ENCODE measurements at regions not wholly inside any gene's neighbourhood (a gene's known extent, or its start where the extent isn't known, plus 50 kb on each side); places are given as distances from the start of the nearest gene placed in this dataset.

GRCh38 chr17:69943058-69943457, 132.0 kb upstream of the KCNJ16 start:
- DNase-seq (ENCODE audit: extremely low read depth in 1 of 2, low read depth in 1 of 2), result no peak

- DNase-seq (ENCODE audit: extremely low read depth in 1 of 2, low read depth in 1 of 2), result no peak
These were observed 130.6 kb upstream of the KCNJ16 start for GRCh38 chr17:69944406-69944805.

GRCh38 chr17:69945698-69946185, 129.3 kb upstream of the KCNJ16 start:
- DNase-seq (ENCODE audit: extremely low read depth in 1 of 2, low read depth in 1 of 2), result no peak

- DNase-seq (ENCODE audit: extremely low read depth in 1 of 2, low read depth in 1 of 2), result no peak
These were observed 127.8 kb upstream of the KCNJ16 start for GRCh38 chr17:69947027-69947759.

- DNase-seq (ENCODE audit: extremely low read depth in 1 of 2, low read depth in 1 of 2), result no peak
These were observed 126.6 kb upstream of the KCNJ16 start for GRCh38 chr17:69948406-69948805.

- no peak for DNase-seq (ENCODE audit: extremely low read depth in 1 of 2, low read depth in 1 of 2)
These were observed 125.5 kb upstream of the KCNJ16 start for GRCh38 chr17:69949496-69949895.

- no peak for DNase-seq (ENCODE audit: extremely low read depth in 1 of 2, low read depth in 1 of 2)
These were observed 124.9 kb upstream of the KCNJ16 start for GRCh38 chr17:69949973-69950695.

- DNase-seq (ENCODE audit: extremely low read depth in 1 of 2, low read depth in 1 of 2), result no peak
These were observed 124.2 kb upstream of the KCNJ16 start for GRCh38 chr17:69950701-69951418.

- no peak for DNase-seq (ENCODE audit: extremely low read depth in 1 of 2, low read depth in 1 of 2)
These were observed 120.6 kb upstream of the KCNJ16 start for GRCh38 chr17:69954241-69954925.

- DNase-seq (ENCODE audit: extremely low read depth in 1 of 2, low read depth in 1 of 2), result no peak
These were observed 117.0 kb upstream of the KCNJ16 start for GRCh38 chr17:69958063-69958462.

GRCh38 chr17:69959283-69959682, 115.7 kb upstream of the KCNJ16 start:
- DNase-seq (ENCODE audit: extremely low read depth in 1 of 2, low read depth in 1 of 2), result no peak

GRCh38 chr17:69960755-69961154, 114.3 kb upstream of the KCNJ16 start:
- DNase-seq (ENCODE audit: extremely low read depth in 1 of 2, low read depth in 1 of 2), result no peak

GRCh38 chr17:69961501-69962145, 113.4 kb upstream of the KCNJ16 start:
- DNase-seq (ENCODE audit: extremely low read depth in 1 of 2, low read depth in 1 of 2), result no peak

GRCh38 chr17:69962436-69962995, 112.5 kb upstream of the KCNJ16 start:
- DNase-seq (ENCODE audit: extremely low read depth in 1 of 2, low read depth in 1 of 2), result no peak

- DNase-seq (ENCODE audit: extremely low read depth in 1 of 2, low read depth in 1 of 2), result no peak
These were observed 107.1 kb upstream of the KCNJ16 start for GRCh38 chr17:69967910-69968411.

GRCh38 chr17:69969897-69970296, 105.1 kb upstream of the KCNJ16 start:
- no peak for DNase-seq (ENCODE audit: extremely low read depth in 1 of 2, low read depth in 1 of 2)

GRCh38 chr17:69972251-69972650, 102.8 kb upstream of the KCNJ16 start:
- no peak for DNase-seq (ENCODE audit: extremely low read depth in 1 of 2, low read depth in 1 of 2)

GRCh38 chr17:69975808-69976207, 99.2 kb upstream of the KCNJ16 start:
- no peak for DNase-seq (ENCODE audit: extremely low read depth in 1 of 2, low read depth in 1 of 2)

- no peak for DNase-seq (ENCODE audit: extremely low read depth in 1 of 2, low read depth in 1 of 2)
These were observed 96.9 kb upstream of the KCNJ16 start for GRCh38 chr17:69978056-69978646.

GRCh38 chr17:69981441-69981840, 93.6 kb upstream of the KCNJ16 start:
- no peak for DNase-seq (ENCODE audit: extremely low read depth in 1 of 2, low read depth in 1 of 2)

Data from stimulated activated CD8-positive, alpha-beta memory T cell treated with anti-CD3 and anti-CD28 coated beads, Interleukin-7, amount 100 ng/mL, for 48 hours (primary cell).